WTC11 (cell line): ENCODE measurements at regions not wholly inside any gene's neighbourhood (a gene's known extent, or its start where the extent isn't known, plus 50 kb on each side); places are given as distances from the start of the nearest gene placed in this dataset.

Source experiments
- ATAC-seq: fragments of 200-7000 bp; cut with Tn5 transposase; 2 replicates; pipeline ENCODE4 v1.10.0; 2021; ENCODE audit warnings: mild to moderate bottlenecking, moderate library complexity
- CTCF ChIA-PET: fragments of 300-600 bp; sonication (Branson Sonifier 250); formaldehyde crosslinking; loops from one replicate; lab custom pipeline; 2021; ENCODE audit warnings: antibody characterized with exemption; lab: Charles Lee
- POLR2A ChIA-PET: fragments of 350-600 bp; sonication (Branson Sonifier 250); formaldehyde crosslinking; loops from one replicate; lab custom pipeline; 2021; ENCODE audit warnings: antibody characterized with exemption; lab: Charles Lee
- DNase-seq: peaks from one replicate; pipeline ENCODE4 v3.0.0; 2021; ENCODE audit warnings: low spot score
- H3K27ac Mint-ChIP-seq: 2 replicates; pipeline ENCODE4 v1.8.0; 2021; ENCODE audit warnings: mixed read lengths
- H3K27me3 Mint-ChIP-seq: 2 replicates; pipeline ENCODE4 v1.8.0; 2021; ENCODE audit warnings: low read depth, mild to moderate bottlenecking, moderate library complexity, mixed read lengths
- H3K36me3 Mint-ChIP-seq: 2 replicates; pipeline ENCODE4 v1.8.0; 2021; ENCODE audit warnings: mixed read lengths
- H3K4me1 Mint-ChIP-seq: 2 replicates; pipeline ENCODE4 v1.8.0; 2022; ENCODE audit warnings: mixed read lengths
- H3K4me3 Mint-ChIP-seq: 2 replicates; pipeline ENCODE4 v1.8.0; 2021; ENCODE audit warnings: mild to moderate bottlenecking, moderate library complexity, mixed read lengths
- H3K9me3 Mint-ChIP-seq: 2 replicates; pipeline ENCODE4 v1.8.0; 2021; ENCODE audit warnings: mixed read lengths
- ETV6 ChIP-seq: sonication (generic); formaldehyde crosslinking; IDR thresholded peaks from 2 replicates; pipeline ENCODE4 v1.8.1; 2022; ENCODE audit warnings: mild to moderate bottlenecking, missing genetic modification reagents
- FOXK1 ChIP-seq: sonication (generic); formaldehyde crosslinking; IDR thresholded peaks from 2 replicates; pipeline ENCODE4 v1.8.0; 2022; ENCODE audit warnings: mild to moderate bottlenecking, moderate library complexity, missing genetic modification reagents
- GRHL2 ChIP-seq: fragments of 250-450 bp; sonication (Bioruptor Pico); IDR thresholded peaks from 2 replicates; pipeline ENCODE4 v1.8.0; 2022; ENCODE audit warnings: mild to moderate bottlenecking, moderate library complexity; ENCODE audit not compliant: insufficient replicate concordance, severe bottlenecking
- HMGA2 ChIP-seq: fragments of 250-450 bp; sonication (Bioruptor Pico); IDR thresholded peaks from 2 replicates; pipeline ENCODE4 v1.4.0; 2021; ENCODE audit warnings: mild to moderate bottlenecking, moderate library complexity
- IRF2 ChIP-seq: sonication (generic); formaldehyde crosslinking; IDR thresholded peaks from 2 replicates; pipeline ENCODE4 v1.8.0; 2022; ENCODE audit warnings: low read depth, missing genetic modification reagents, borderline replicate concordance
- NFE2L1 ChIP-seq: sonication (generic); formaldehyde crosslinking; IDR thresholded peaks from 2 replicates; pipeline ENCODE4 v1.8.1; 2023; ENCODE audit warnings: missing genetic modification reagents
- NFYB ChIP-seq: sonication (generic); formaldehyde crosslinking; conservative IDR thresholded peaks from 2 replicates; pipeline ENCODE4 v1.8.0; 2022; ENCODE audit warnings: low read depth, missing genetic modification reagents
- NR1H2 ChIP-seq: sonication (generic); formaldehyde crosslinking; IDR thresholded peaks from 2 replicates; pipeline ENCODE4 v1.9.0; 2021; ENCODE audit warnings: mild to moderate bottlenecking, moderate library complexity, missing genetic modification reagents
- NR3C1 ChIP-seq: sonication (generic); formaldehyde crosslinking; conservative IDR thresholded peaks from 2 replicates; pipeline ENCODE4 v1.8.1; 2023; ENCODE audit warnings: low read depth, mild to moderate bottlenecking, missing genetic modification reagents
- OVOL2 ChIP-seq: fragments of 250-450 bp; sonication (Bioruptor Pico); IDR thresholded peaks from 2 replicates; pipeline ENCODE4 v1.9.0; 2021; ENCODE audit warnings: mild to moderate bottlenecking, borderline replicate concordance
- RELA ChIP-seq: sonication (generic); formaldehyde crosslinking; IDR thresholded peaks from 2 replicates; pipeline ENCODE4 v1.8.1; 2022; ENCODE audit warnings: missing genetic modification reagents, mild to moderate bottlenecking, borderline replicate concordance
- RORB ChIP-seq: fragments of 250-450 bp; sonication (Bioruptor Pico); IDR thresholded peaks from 2 replicates; pipeline ENCODE4 v1.9.0; 2021; ENCODE audit warnings: mild to moderate bottlenecking
- ZNF219 ChIP-seq: sonication (generic); formaldehyde crosslinking; IDR thresholded peaks from 2 replicates; pipeline ENCODE4 v1.8.0; 2023; ENCODE audit warnings: missing genetic modification reagents, mild to moderate bottlenecking, borderline replicate concordance
- ZNF416 ChIP-seq: fragments of 250-450 bp; sonication (Bioruptor Pico); IDR thresholded peaks from 2 replicates; pipeline ENCODE4 v1.9.0; 2021; ENCODE audit warnings: mild to moderate bottlenecking, inconsistent platforms
- TF ChIP-seq, protein P1 (sequence below): sonication (generic); formaldehyde crosslinking; IDR thresholded peaks from 2 replicates; pipeline ENCODE4 v1.8.1; 2022; ENCODE audit warnings: low read depth, mild to moderate bottlenecking, moderate library complexity, missing genetic modification reagents, borderline replicate concordance
- TF ChIP-seq, protein P2 (sequence below): sonication (generic); formaldehyde crosslinking; conservative IDR thresholded peaks from 2 replicates; pipeline ENCODE4 v1.8.1; 2023; ENCODE audit warnings: mild to moderate bottlenecking, low read depth, missing genetic modification reagents, moderate library complexity
- TF ChIP-seq, protein P3 (sequence below): sonication (generic); formaldehyde crosslinking; IDR thresholded peaks from 2 replicates; pipeline ENCODE4 v1.8.0; 2022; ENCODE audit warnings: mild to moderate bottlenecking, missing genetic modification reagents
- TF ChIP-seq, protein P4 (sequence below): sonication (generic); formaldehyde crosslinking; IDR thresholded peaks from 2 replicates; pipeline ENCODE4 v1.8.1; 2022; ENCODE audit warnings: mild to moderate bottlenecking, missing genetic modification reagents, moderate library complexity, borderline replicate concordance
- TF ChIP-seq, protein P5 (sequence below): sonication (generic); formaldehyde crosslinking; IDR thresholded peaks from 2 replicates; pipeline ENCODE4 v1.8.0; 2022; ENCODE audit warnings: mild to moderate bottlenecking, missing genetic modification reagents

DNA sequence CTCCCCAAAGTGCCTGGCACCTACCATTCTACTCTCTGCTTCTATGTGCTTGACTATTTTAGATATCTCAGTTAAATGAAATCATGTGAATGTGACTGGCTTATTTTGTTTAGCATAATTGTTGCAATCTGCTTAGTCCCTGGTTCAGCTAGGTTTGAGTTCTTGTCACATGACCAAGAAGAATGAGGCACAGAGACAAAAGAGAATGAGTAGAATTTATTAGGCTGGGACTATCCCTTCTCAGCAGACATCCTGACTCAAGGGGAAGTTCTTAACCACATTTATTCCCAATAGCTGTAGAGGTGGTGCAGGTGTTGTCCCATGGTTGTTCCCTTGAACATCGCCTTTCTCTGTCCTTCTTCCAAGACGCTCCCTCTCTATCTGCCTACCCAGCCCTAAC lies 1485.7 kb downstream of the KCNT2 start:
- TF ChIP-seq NFE2L1 (CRISPR knock-in tag) (no peak), GRHL2 (CRISPR knock-in tag) (no peak), RORB (CRISPR knock-in tag) (no peak), NR3C1 (CRISPR knock-in tag) (no peak), OVOL2 (CRISPR knock-in tag) (no peak), RELA (no peak)
- TF ChIP-seq, protein P1, sequence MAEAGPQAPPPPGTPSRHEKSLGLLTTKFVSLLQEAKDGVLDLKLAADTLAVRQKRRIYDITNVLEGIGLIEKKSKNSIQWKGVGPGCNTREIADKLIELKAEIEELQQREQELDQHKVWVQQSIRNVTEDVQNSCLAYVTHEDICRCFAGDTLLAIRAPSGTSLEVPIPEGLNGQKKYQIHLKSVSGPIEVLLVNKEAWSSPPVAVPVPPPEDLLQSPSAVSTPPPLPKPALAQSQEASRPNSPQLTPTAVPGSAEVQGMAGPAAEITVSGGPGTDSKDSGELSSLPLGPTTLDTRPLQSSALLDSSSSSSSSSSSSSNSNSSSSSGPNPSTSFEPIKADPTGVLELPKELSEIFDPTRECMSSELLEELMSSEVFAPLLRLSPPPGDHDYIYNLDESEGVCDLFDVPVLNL (CRISPR knock-in tag), result no peak
- TF ChIP-seq, protein P2, sequence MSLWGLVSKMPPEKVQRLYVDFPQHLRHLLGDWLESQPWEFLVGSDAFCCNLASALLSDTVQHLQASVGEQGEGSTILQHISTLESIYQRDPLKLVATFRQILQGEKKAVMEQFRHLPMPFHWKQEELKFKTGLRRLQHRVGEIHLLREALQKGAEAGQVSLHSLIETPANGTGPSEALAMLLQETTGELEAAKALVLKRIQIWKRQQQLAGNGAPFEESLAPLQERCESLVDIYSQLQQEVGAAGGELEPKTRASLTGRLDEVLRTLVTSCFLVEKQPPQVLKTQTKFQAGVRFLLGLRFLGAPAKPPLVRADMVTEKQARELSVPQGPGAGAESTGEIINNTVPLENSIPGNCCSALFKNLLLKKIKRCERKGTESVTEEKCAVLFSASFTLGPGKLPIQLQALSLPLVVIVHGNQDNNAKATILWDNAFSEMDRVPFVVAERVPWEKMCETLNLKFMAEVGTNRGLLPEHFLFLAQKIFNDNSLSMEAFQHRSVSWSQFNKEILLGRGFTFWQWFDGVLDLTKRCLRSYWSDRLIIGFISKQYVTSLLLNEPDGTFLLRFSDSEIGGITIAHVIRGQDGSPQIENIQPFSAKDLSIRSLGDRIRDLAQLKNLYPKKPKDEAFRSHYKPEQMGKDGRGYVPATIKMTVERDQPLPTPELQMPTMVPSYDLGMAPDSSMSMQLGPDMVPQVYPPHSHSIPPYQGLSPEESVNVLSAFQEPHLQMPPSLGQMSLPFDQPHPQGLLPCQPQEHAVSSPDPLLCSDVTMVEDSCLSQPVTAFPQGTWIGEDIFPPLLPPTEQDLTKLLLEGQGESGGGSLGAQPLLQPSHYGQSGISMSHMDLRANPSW (CRISPR knock-in tag), result no peak
- TF ChIP-seq, all 79 proteins: peak for 0
- no peak for ATAC-seq
- H3K4me1 Mint-ChIP-seq, result no peaks in the 10 kb centered on the region
- H3K36me3 Mint-ChIP-seq, result no peaks in the 10 kb centered on the region
- no peak overlapping the region for H3K4me3 Mint-ChIP-seq
- POLR2A ChIA-PET, result no interaction called here
- no peaks in the 10 kb centered on the region; the same call in 1 of the 2 replicates for H3K9me3 Mint-ChIP-seq
- no peak for DNase-seq
- CTCF ChIA-PET, result no interaction called here
- H3K27ac Mint-ChIP-seq, result no peak overlapping the region
- no peaks in the 10 kb centered on the region for H3K27me3 Mint-ChIP-seq

DNA sequence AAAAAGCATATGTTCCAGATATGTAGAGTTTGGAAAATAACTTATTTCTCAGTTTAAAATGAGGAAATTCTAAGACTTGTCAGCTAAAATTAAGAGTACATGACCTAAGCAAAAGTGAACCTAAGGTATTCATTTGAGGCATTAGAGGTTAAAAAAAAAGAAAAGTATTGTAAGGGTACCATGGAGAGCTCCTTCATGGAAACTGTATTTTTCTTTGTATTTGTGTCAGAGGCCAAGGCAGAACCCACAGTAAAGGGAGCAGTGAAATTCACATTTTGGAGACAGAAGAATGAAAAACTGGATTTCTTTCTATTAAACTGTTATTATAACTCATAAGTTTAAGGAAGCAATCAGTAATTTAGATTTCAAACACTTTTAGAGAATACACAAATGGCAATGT lies 1494.8 kb downstream of the KCNT2 start:
- Mint-ChIP-seq H3K36me3 (peaks cover 3% of the 10 kb centered on the region; the same call in 1 of the 2 replicates), H3K4me1 (no peaks in the 10 kb centered on the region), H3K9me3 (peaks cover 11% of the 10 kb centered on the region), H3K4me3 (no peak overlapping the region), H3K27me3 (no peaks in the 10 kb centered on the region), H3K27ac (no peak overlapping the region)
- ATAC-seq, result no peak
- CTCF ChIA-PET, result no interaction called here
- TF ChIP-seq OVOL2 (CRISPR knock-in tag), result no peak
- no peak for TF ChIP-seq NFYB (CRISPR knock-in tag)
- no peak for TF ChIP-seq FOXK1 (CRISPR knock-in tag)
- TF ChIP-seq, protein P3, sequence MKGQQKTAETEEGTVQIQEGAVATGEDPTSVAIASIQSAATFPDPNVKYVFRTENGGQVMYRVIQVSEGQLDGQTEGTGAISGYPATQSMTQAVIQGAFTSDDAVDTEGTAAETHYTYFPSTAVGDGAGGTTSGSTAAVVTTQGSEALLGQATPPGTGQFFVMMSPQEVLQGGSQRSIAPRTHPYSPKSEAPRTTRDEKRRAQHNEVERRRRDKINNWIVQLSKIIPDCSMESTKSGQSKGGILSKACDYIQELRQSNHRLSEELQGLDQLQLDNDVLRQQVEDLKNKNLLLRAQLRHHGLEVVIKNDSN, result no peak
- TF ChIP-seq, protein P4, sequence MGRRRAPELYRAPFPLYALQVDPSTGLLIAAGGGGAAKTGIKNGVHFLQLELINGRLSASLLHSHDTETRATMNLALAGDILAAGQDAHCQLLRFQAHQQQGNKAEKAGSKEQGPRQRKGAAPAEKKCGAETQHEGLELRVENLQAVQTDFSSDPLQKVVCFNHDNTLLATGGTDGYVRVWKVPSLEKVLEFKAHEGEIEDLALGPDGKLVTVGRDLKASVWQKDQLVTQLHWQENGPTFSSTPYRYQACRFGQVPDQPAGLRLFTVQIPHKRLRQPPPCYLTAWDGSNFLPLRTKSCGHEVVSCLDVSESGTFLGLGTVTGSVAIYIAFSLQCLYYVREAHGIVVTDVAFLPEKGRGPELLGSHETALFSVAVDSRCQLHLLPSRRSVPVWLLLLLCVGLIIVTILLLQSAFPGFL (CRISPR knock-in tag), result no peak
- TF ChIP-seq IRF2, result no peak
- TF ChIP-seq HMGA2 (CRISPR knock-in tag), result no peak
- TF ChIP-seq ZNF219 (CRISPR knock-in tag), result no peak
- TF ChIP-seq, protein P5, sequence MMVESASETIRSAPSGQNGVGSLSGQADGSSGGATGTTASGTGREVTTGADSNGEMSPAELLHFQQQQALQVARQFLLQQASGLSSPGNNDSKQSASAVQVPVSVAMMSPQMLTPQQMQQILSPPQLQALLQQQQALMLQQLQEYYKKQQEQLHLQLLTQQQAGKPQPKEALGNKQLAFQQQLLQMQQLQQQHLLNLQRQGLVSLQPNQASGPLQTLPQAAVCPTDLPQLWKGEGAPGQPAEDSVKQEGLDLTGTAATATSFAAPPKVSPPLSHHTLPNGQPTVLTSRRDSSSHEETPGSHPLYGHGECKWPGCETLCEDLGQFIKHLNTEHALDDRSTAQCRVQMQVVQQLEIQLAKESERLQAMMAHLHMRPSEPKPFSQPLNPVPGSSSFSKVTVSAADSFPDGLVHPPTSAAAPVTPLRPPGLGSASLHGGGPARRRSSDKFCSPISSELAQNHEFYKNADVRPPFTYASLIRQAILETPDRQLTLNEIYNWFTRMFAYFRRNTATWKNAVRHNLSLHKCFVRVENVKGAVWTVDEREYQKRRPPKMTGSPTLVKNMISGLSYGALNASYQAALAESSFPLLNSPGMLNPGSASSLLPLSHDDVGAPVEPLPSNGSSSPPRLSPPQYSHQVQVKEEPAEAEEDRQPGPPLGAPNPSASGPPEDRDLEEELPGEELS (CRISPR knock-in tag), result no peak
- TF ChIP-seq NR1H2 (CRISPR knock-in tag), result no peak
- no peak for TF ChIP-seq ETV6 (CRISPR knock-in tag)
- TF ChIP-seq ZNF416 (CRISPR knock-in tag), result no peak
- POLR2A ChIA-PET, result no interaction called here
- DNase-seq, result no peak
